ENCODE measurements at regions not wholly inside any gene's neighbourhood (a gene's known extent, or its start where the extent isn't known, plus 50 kb on each side); places are given as distances from the start of the nearest gene placed in this dataset.
"Not testable (repeated sequence)": the region's sequence is repeated elsewhere in the genome, so short reads cannot be mapped to it uniquely, and the experiment has no call there.

DNA sequence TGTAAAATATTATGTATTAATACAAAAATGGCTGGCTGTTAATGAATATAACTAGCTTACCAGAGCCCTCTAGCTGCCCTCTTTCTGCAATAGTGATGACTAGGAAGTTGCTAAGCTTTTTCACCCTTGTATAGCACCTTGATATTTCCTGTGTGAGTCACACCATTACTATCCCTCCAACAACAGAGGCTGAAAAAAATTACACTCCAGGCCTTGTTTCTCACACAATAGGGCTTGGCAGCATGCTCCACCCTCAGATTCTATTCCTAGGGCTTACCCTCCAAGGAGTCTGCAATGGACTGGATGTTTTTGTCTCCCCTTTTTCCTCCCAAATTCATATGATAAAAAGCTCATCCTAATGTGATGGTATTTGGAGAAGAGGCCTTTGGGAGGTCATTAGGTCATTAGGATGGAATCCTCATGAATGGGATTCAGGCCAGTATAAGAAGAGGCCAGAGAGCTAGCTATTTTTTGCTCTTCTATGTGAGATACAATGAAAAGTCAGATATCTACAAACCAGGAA lies 184.6 kb upstream of the MAP1B start:
- Histone ChIP-seq H3K4me3 (ENCODE audit: low read length in 3 of 3) (no peak overlapping the region), H3K36me3 (ENCODE audit: control insufficient read depth in 3 of 3, insufficient read depth in 3 of 3, low read length in 3 of 3) (no peaks in the 10 kb centered on the region), H3K27ac (ENCODE audit: low read depth, low read length) (no peak overlapping the region), H3K4me1 (ENCODE audit: control insufficient read depth in 3 of 3, insufficient read depth in 3 of 3, low read length in 3 of 3) (peaks cover 0 to 2% (median 0%) of the 10 kb centered on the region in 3 donors), H3K27me3 (ENCODE audit: control insufficient read depth in 3 of 3, insufficient read depth in 3 of 3, low read length in 3 of 3) (no peaks in the 10 kb centered on the region), H3K9me3 (ENCODE audit: control insufficient read depth in 3 of 3, low read length in 3 of 3) (peaks cover 0 to 4% (median 1%) of the 10 kb centered on the region in 3 donors), H3K9ac (ENCODE audit: low read depth in 1 of 3, low read length in 3 of 3) (no peak overlapping the region)

DNA sequence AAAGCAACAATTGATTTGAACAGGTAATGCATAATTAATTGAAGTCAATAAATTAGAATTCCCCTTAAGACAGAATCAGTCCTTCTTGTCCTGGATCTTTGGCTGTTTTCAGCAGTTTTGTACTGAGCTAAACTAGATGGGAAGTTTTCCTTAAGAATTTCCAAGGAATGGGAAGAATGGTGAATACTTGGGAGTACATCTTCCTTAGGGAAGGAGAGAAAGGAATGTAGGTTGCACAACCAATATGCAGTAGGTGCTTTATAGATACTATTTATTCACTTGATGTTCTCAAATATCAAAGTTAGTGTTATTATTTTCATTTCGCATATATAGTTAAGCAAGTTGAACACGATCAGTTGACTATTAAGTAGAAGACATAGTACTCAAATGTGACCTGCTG lies 183.5 kb upstream of the MAP1B start:
- Histone ChIP-seq H3K4me3 (ENCODE audit: low read length in 3 of 3) (no peak overlapping the region), H3K4me1 (ENCODE audit: control insufficient read depth in 3 of 3, insufficient read depth in 3 of 3, low read length in 3 of 3) (peaks cover 0 to 2% (median 0%) of the 10 kb centered on the region in 3 donors), H3K27ac (ENCODE audit: low read depth, low read length) (no peak overlapping the region), H3K9me3 (ENCODE audit: control insufficient read depth in 3 of 3, low read length in 3 of 3) (peaks cover 0 to 4% (median 1%) of the 10 kb centered on the region in 3 donors), H3K27me3 (ENCODE audit: control insufficient read depth in 3 of 3, insufficient read depth in 3 of 3, low read length in 3 of 3) (no peaks in the 10 kb centered on the region), H3K36me3 (ENCODE audit: control insufficient read depth in 3 of 3, insufficient read depth in 3 of 3, low read length in 3 of 3) (no peaks in the 10 kb centered on the region), H3K9ac (ENCODE audit: low read depth in 1 of 3, low read length in 3 of 3) (no peak overlapping the region)

DNA sequence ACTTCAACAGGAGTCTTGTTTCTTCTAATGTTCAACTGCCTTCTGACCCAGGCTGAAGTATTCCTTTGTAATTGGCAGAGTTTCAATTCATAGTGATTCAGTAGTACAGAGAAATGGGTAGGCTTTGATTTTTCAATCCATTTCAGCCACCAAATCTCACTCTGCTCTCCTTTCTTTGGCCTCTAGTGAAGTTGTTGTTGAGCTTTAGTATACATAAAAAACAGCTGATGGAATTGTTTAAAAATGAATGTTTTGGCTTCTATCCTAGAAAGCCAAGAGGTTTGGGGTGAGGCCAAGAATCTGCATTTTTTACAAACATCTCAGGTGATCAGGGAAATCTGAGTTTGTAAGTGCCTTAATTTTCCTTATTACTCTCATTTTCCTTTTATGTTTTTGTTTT lies 182.9 kb upstream of the MAP1B start:
- no peaks in the 10 kb centered on the region for H3K36me3 ChIP-seq (ENCODE audit: control insufficient read depth in 3 of 3, insufficient read depth in 3 of 3, low read length in 3 of 3)
- H3K4me3 ChIP-seq (ENCODE audit: low read length in 3 of 3), result no peak overlapping the region
- peaks cover 0 to 2% (median 0%) of the 10 kb centered on the region in 3 donors for H3K4me1 ChIP-seq (ENCODE audit: control insufficient read depth in 3 of 3, insufficient read depth in 3 of 3, low read length in 3 of 3)
- H3K27ac ChIP-seq (ENCODE audit: low read depth, low read length), result no peak overlapping the region
- no peaks in the 10 kb centered on the region for H3K27me3 ChIP-seq (ENCODE audit: control insufficient read depth in 3 of 3, insufficient read depth in 3 of 3, low read length in 3 of 3)
- peaks cover 0 to 4% (median 1%) of the 10 kb centered on the region in 3 donors for H3K9me3 ChIP-seq (ENCODE audit: control insufficient read depth in 3 of 3, low read length in 3 of 3)
- no peak overlapping the region for H3K9ac ChIP-seq (ENCODE audit: low read depth in 1 of 3, low read length in 3 of 3)

DNA sequence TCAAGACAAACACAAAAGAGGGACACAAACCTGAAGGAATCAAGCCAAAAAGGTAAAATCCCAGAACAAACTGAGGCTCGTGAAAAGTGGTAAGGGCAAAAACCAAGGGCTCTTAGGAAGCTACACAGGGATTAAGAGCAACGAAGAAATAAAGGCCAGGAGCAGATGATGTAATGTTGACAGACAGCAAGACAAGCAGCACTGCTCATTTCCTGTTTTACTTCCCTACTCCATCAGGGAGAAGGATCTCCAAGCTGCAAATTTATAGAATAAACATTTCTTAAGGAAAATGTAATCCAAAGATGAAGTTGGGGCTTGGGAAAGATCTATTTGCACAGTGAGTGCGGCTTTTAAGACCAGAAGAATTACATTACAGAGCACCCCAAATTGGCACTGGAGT lies 182.3 kb upstream of the MAP1B start:
- Histone ChIP-seq H3K9me3 (ENCODE audit: control insufficient read depth in 3 of 3, low read length in 3 of 3) (peaks cover 0 to 4% (median 1%) of the 10 kb centered on the region in 3 donors), H3K27ac (ENCODE audit: low read depth, low read length) (no peak overlapping the region), H3K4me3 (ENCODE audit: low read length in 3 of 3) (no peak overlapping the region), H3K4me1 (ENCODE audit: control insufficient read depth in 3 of 3, insufficient read depth in 3 of 3, low read length in 3 of 3) (peaks cover 0 to 2% (median 0%) of the 10 kb centered on the region in 3 donors), H3K36me3 (ENCODE audit: control insufficient read depth in 3 of 3, insufficient read depth in 3 of 3, low read length in 3 of 3) (no peaks in the 10 kb centered on the region), H3K9ac (ENCODE audit: low read depth in 1 of 3, low read length in 3 of 3) (no peak overlapping the region), H3K27me3 (ENCODE audit: control insufficient read depth in 3 of 3, insufficient read depth in 3 of 3, low read length in 3 of 3) (no peaks in the 10 kb centered on the region)

DNA sequence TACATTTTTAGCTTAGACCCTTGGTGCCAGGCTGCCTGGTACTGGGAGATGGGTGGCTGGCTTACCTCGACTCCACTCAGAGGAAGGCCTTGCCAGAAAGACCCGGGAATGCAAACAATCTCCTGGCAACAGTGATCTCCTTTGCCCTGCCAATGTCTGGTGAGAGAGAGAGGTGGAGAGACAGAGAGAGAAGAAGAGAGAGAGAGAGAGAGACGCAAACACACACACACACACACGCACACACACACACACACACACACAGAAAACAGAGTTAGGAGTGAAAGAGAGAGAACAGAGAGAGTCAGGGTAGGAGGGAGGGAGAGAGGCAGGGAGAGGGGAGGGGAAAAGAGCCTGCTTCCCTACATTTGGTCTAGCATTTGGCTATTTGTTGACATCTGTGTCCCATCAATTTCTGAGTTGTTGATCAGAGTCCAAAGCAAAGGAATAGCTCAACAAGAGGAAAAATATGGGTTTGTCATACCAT lies 181.6 kb upstream of the MAP1B start:
- no peaks in the 10 kb centered on the region for H3K36me3 ChIP-seq (ENCODE audit: control insufficient read depth in 3 of 3, insufficient read depth in 3 of 3, low read length in 3 of 3)
- no peak overlapping the region for H3K9ac ChIP-seq (ENCODE audit: low read depth in 1 of 3, low read length in 3 of 3)
- H3K27ac ChIP-seq (ENCODE audit: low read depth, low read length), result no peak overlapping the region

DNA sequence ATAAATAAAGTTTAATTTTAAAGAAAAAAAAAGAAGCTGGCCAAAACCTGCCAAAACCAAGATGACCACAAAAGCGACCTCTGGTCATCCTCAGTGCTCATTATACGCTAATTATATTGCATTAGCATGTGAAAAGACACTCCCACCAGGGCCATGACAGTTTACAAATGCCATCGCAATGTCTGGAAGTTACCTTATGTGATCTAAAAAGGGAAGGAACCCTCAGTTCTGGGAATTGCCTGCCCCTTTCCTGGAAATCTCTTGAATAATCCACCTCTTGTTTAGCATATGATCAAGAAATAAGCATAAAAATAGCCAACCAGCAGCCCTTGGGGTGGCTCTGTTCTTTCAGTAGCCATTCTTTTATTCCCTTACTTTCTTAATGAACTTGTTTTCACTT lies 178.3 kb upstream of the MAP1B start:
- Histone ChIP-seq H3K27ac (ENCODE audit: low read depth, low read length) (no peak overlapping the region), H3K36me3 (ENCODE audit: control insufficient read depth in 3 of 3, insufficient read depth in 3 of 3, low read length in 3 of 3) (no peaks in the 10 kb centered on the region), H3K27me3 (ENCODE audit: control insufficient read depth in 3 of 3, insufficient read depth in 3 of 3, low read length in 3 of 3) (no peaks in the 10 kb centered on the region), H3K9ac (ENCODE audit: low read depth in 1 of 3, low read length in 3 of 3) (no peak overlapping the region), H3K9me3 (ENCODE audit: control insufficient read depth in 3 of 3, low read length in 3 of 3) (peaks cover 1 to 4% (median 2%) of the 10 kb centered on the region in 3 donors), H3K4me3 (ENCODE audit: low read length in 3 of 3) (no peak overlapping the region), H3K4me1 (ENCODE audit: control insufficient read depth in 3 of 3, insufficient read depth in 3 of 3, low read length in 3 of 3) (peaks cover 2 to 10% (median 6%) of the 10 kb centered on the region in 3 donors)

More for the DNA sequence above, 181.6 kb upstream of the MAP1B start:
- H3K27me3 ChIP-seq (ENCODE audit: control insufficient read depth in 3 of 3, insufficient read depth in 3 of 3, low read length in 3 of 3), result no peaks in the 10 kb centered on the region
- H3K9me3 ChIP-seq (ENCODE audit: control insufficient read depth in 3 of 3, low read length in 3 of 3), result peaks cover 0 to 4% (median 1%) of the 10 kb centered on the region in 3 donors
- H3K4me1 ChIP-seq (ENCODE audit: control insufficient read depth in 3 of 3, insufficient read depth in 3 of 3, low read length in 3 of 3), result peaks cover 0 to 2% (median 0%) of the 10 kb centered on the region in 3 donors
- no peak overlapping the region for H3K4me3 ChIP-seq (ENCODE audit: low read length in 3 of 3)

DNA sequence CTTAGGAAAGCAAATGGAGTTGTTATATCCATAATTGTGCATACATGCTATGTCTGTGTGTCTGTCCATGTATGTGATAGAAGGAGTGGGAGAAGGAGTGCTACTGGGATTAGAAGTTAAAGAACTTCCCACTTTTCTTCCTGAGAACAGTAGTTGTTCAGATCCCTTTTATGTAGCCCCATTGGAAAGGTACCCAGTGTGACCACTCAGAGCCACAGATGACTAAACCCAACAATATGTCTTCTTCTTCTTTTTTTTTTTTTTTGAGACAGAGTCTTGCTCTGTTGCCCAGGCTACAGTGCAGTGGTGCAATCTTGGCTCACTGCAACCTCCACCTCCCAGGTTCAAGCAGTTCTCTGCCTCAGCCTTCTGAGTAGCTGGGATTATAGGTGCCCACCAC lies 176.7 kb upstream of the MAP1B start:
- H3K27me3 ChIP-seq (ENCODE audit: control insufficient read depth in 3 of 3, insufficient read depth in 3 of 3, low read length in 3 of 3); H3K4me3 ChIP-seq (ENCODE audit: low read length in 3 of 3); H3K4me1 ChIP-seq (ENCODE audit: control insufficient read depth in 3 of 3, insufficient read depth in 3 of 3, low read length in 3 of 3); H3K9ac ChIP-seq (ENCODE audit: low read depth in 1 of 3, low read length in 3 of 3); H3K27ac ChIP-seq (ENCODE audit: low read depth, low read length); H3K9me3 ChIP-seq (ENCODE audit: control insufficient read depth in 3 of 3, low read length in 3 of 3); H3K36me3 ChIP-seq (ENCODE audit: control insufficient read depth in 3 of 3, insufficient read depth in 3 of 3, low read length in 3 of 3): not testable (repeated sequence)

DNA sequence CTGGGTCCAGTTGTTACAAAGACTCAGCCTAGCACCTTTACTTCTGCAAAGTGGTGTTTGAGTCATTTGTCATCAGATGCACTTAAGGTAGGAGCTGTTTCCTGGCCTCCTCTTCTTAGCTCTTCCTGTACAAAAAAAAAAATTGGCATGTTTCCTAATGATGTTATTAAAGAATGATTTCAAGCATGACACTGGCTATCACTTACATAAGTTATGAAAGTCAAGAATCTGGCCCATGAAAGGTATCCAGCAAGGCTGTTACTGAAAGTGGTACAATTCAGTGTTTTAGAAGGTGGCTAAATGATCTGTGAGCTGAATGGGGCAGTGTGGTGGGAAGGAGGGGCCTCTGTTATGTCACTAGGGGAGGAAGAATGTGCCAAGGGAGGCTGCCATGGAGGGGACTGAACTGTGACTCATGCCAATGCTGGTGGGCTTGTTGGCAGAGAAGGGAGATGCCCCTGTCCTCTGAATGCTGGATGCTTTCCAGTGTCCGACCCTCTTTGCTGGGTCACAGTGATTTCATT lies 175.1 kb upstream of the MAP1B start:
- Histone ChIP-seq H3K9ac (ENCODE audit: low read depth in 1 of 3, low read length in 3 of 3) (no peak overlapping the region), H3K4me3 (ENCODE audit: low read length in 3 of 3) (no peak overlapping the region), H3K4me1 (ENCODE audit: control insufficient read depth in 3 of 3, insufficient read depth in 3 of 3, low read length in 3 of 3) (peaks cover 2 to 7% (median 6%) of the 10 kb centered on the region in 3 donors), H3K27ac (ENCODE audit: low read depth, low read length) (peak overlapping the region; percentile 2), H3K9me3 (ENCODE audit: control insufficient read depth in 3 of 3, low read length in 3 of 3) (peaks cover 1 to 2% (median 2%) of the 10 kb centered on the region in 3 donors), H3K27me3 (ENCODE audit: control insufficient read depth in 3 of 3, insufficient read depth in 3 of 3, low read length in 3 of 3) (no peaks in the 10 kb centered on the region), H3K36me3 (ENCODE audit: control insufficient read depth in 3 of 3, insufficient read depth in 3 of 3, low read length in 3 of 3) (no peaks in the 10 kb centered on the region)

DNA sequence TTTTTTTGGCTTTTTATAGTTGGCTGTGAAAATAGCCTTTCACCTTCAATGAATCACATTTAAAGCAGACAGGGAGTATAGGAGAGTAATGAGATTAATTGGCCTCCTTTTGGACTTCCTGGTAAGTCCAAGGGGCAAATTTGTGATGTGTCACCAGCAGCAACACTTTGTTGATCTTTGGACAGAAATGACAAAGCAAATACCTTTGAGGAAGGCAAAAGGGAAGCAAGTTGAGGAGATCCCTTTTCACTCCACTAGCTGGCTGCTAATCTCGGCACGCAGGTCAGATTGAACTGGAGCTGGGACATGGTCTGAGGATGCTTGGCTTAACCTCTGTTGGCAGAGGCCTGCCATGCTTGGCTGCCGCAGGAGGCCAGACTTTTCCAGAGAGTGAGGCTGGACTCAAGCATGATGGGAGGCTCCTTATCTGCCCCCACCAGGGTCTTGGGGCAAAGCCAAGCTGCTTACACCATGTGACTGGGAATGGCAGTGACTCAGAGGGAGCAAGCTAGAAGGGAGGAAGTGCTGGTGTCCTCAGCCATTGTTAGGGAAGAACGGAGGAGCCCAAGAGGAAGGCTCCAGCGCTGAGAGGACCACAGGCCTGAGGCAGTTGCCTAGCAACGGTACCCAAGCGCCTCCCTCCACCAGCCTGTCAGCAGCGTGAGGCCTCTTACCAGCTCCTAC lies 174.5 kb upstream of the MAP1B start:
- H3K9ac ChIP-seq (ENCODE audit: low read depth in 1 of 3, low read length in 3 of 3), result no peak overlapping the region
- no peaks in the 10 kb centered on the region for H3K27me3 ChIP-seq (ENCODE audit: control insufficient read depth in 3 of 3, insufficient read depth in 3 of 3, low read length in 3 of 3)
- no peak overlapping the region for H3K4me3 ChIP-seq (ENCODE audit: low read length in 3 of 3)
- peak overlapping the region; percentile 2 for H3K27ac ChIP-seq (ENCODE audit: low read depth, low read length)
- H3K36me3 ChIP-seq (ENCODE audit: control insufficient read depth in 3 of 3, insufficient read depth in 3 of 3, low read length in 3 of 3), result no peaks in the 10 kb centered on the region
- peaks cover 2 to 7% (median 6%) of the 10 kb centered on the region in 3 donors for H3K4me1 ChIP-seq (ENCODE audit: control insufficient read depth in 3 of 3, insufficient read depth in 3 of 3, low read length in 3 of 3)
- peaks cover 0 to 2% (median 0%) of the 10 kb centered on the region in 3 donors for H3K9me3 ChIP-seq (ENCODE audit: control insufficient read depth in 3 of 3, low read length in 3 of 3)

DNA sequence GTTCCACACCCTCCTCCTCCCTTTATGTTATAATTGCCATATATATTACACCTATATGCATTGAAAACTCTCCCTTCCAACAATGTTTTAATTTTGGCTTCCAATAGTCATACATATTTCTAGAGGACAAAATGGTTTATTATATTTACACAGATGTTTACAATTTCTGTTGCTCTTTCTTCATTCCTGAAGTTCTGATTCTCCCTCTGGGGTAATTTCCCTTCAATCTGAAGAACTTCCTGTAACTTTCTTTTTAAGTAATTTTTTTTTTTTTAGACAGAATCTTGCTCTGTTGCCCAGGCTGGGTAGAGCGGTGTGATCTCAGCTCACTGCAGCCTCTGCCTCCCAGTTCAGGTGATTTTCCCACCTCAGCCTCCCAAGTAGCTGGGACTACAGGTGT lies 173.0 kb upstream of the MAP1B start:
- H3K9ac ChIP-seq (ENCODE audit: low read depth in 1 of 3, low read length in 3 of 3), result no peak overlapping the region
- no peak overlapping the region for H3K27ac ChIP-seq (ENCODE audit: low read depth, low read length)
- H3K4me1 ChIP-seq (ENCODE audit: control insufficient read depth in 3 of 3, insufficient read depth in 3 of 3, low read length in 3 of 3), result peaks cover 2 to 7% (median 6%) of the 10 kb centered on the region in 3 donors
- no peaks in the 10 kb centered on the region for H3K36me3 ChIP-seq (ENCODE audit: control insufficient read depth in 3 of 3, insufficient read depth in 3 of 3, low read length in 3 of 3)
- peaks cover 0 to 2% (median 0%) of the 10 kb centered on the region in 3 donors for H3K9me3 ChIP-seq (ENCODE audit: control insufficient read depth in 3 of 3, low read length in 3 of 3)
- H3K27me3 ChIP-seq (ENCODE audit: control insufficient read depth in 3 of 3, insufficient read depth in 3 of 3, low read length in 3 of 3), result no peaks in the 10 kb centered on the region
- no peak overlapping the region for H3K4me3 ChIP-seq (ENCODE audit: low read length in 3 of 3)
